HCT116 (cell line): ENCODE measurements at regions not wholly inside any gene's neighbourhood (a gene's known extent, or its start where the extent isn't known, plus 50 kb on each side); places are given as distances from the start of the nearest gene placed in this dataset.

Experiments
- ATAC-seq: fragments of 200-7000 bp; cut with Tn5 transposase; 2 replicates; pipeline ENCODE4 v1.9.1; 2020; ENCODE audit warnings: mild to moderate bottlenecking, moderate library complexity
- BruUV-seq: library from RNA; stranded (reverse); fragments of 400-500 nt; replicated peaks from 2 replicates; lab custom pipeline; 2021; lab: Mats Ljungman, UMichigan
- CTCF ChIA-PET: fragments of 300-600 bp; sonication (Branson Sonifier 250); formaldehyde crosslinking; loops from one replicate; lab custom pipeline; 2021; ENCODE audit warnings: antibody characterized with exemption; lab: Charles Lee
- POLR2A ChIA-PET: fragments of 300-600, 350-600 bp; sonication (Branson Sonifier 250); formaldehyde crosslinking; loops from one replicate; lab custom pipeline; 2021; ENCODE audit warnings: antibody characterized with exemption; lab: Charles Lee
- RAD21 ChIA-PET, 2 experiments: fragments of 300-600 bp; sonication (Branson Sonifier 250); formaldehyde crosslinking; loops; one replicate each; lab custom pipeline; 2023; ENCODE audit warnings: low total read pairs in 2 of 2; ENCODE audit not compliant: uncharacterized antibody in 2 of 2, unreplicated experiment in 2 of 2, low non-redundant PET in 1 of 2; lab: Charles Lee
- DNase-seq: peaks from one replicate; pipeline ENCODE4 v3.0.0-alpha.2; 2010; ENCODE audit warnings: low read depth, low spot score
- H2AFZ ChIP-seq: fragments of 200-600 bp; shearing (Covaris generic), sonication (generic); 2 replicates; pipeline ENCODE4 v1.6.1; 2017; ENCODE audit warnings: low read depth, mixed run types, mixed read lengths, antibody characterized with exemption, low read length; ENCODE audit not compliant: poor library complexity, severe bottlenecking
- H3K27ac ChIP-seq: 2 replicates; pipeline ENCODE4 v1.5.1; 2012; ENCODE audit warnings: low read depth, low read length
- H3K27me3 ChIP-seq: fragments of 200-600 bp; sonication (generic); 2 replicates; pipeline ENCODE4 v1.6.1; 2016; ENCODE audit warnings: mixed run types, low read length, mixed read lengths; ENCODE audit not compliant: insufficient read depth
- H3K36me3 ChIP-seq, 2 experiments: fragments of 200-500 bp in 1 of 2; fragments of 200-600 bp in 1 of 2; sonication (Bioruptor generic) in 1 of 2; sonication (generic) in 1 of 2; 2 replicates each; pipeline versions ENCODE4 v1.5.1 to v1.6.1; 2014 to 2016; ENCODE audit warnings: low read length in 2 of 2, inconsistent platforms in 1 of 2, mixed read lengths in 1 of 2, mixed run types in 1 of 2; ENCODE audit not compliant: insufficient read depth in 2 of 2, control insufficient read depth in 1 of 2
- H3K4me1 ChIP-seq, 2 experiments: fragments of 200-600 bp in 1 of 2; sonication (generic) in 1 of 2; 2 replicates each; pipeline versions ENCODE4 v1.5.1 to v1.6.1; 2012 to 2017; ENCODE audit warnings: low read length in 2 of 2, inconsistent platforms in 1 of 2, mild to moderate bottlenecking in 1 of 2, mixed read lengths in 1 of 2, mixed run types in 1 of 2, moderate library complexity in 1 of 2; ENCODE audit not compliant: insufficient read depth in 2 of 2, control insufficient read depth in 1 of 2
- H3K4me2 ChIP-seq: fragments of 200-600 bp; sonication (generic); 2 replicates; pipeline ENCODE4 v1.6.1; 2017; ENCODE audit warnings: mixed run types, low read length, mixed read lengths
- H3K4me3 ChIP-seq, 2 experiments: fragments of 200-600 bp in 1 of 2; sonication (generic) in 1 of 2; replicated peaks in 1 of 2; 2 replicates each; pipeline ENCODE4 v1.5.1; 2011 to 2016; ENCODE audit warnings: low read length in 2 of 2, control low read depth in 1 of 2, low read depth in 1 of 2, mild to moderate bottlenecking in 1 of 2, mixed read lengths in 1 of 2, mixed run types in 1 of 2
- H3K79me2 ChIP-seq: fragments of 200-600 bp; sonication (generic); 2 replicates; pipeline ENCODE4 v1.6.1; 2017; ENCODE audit warnings: mild to moderate bottlenecking, mixed run types, low read length, moderate library complexity, mixed read lengths; ENCODE audit not compliant: insufficient read depth
- H3K9ac ChIP-seq: fragments of 200-600 bp; sonication (generic); 2 replicates; pipeline ENCODE4 v1.6.1; 2016; ENCODE audit warnings: low read length, mixed read lengths
- H3K9me2 ChIP-seq: fragments of 200-600 bp; sonication (generic), shearing (Covaris generic); 2 replicates; pipeline ENCODE4 v1.6.1; 2017; ENCODE audit warnings: mixed run types, mild to moderate bottlenecking, moderate library complexity; ENCODE audit not compliant: insufficient read depth
- H3K9me3 ChIP-seq, 2 experiments: fragments of 200-500 bp in 1 of 2; fragments of 200-600 bp in 1 of 2; sonication (Bioruptor generic) in 1 of 2; sonication (generic) in 1 of 2; 2 replicates each; pipeline ENCODE4 v1.6.1; 2014 to 2017; ENCODE audit warnings: low read length in 2 of 2, mixed read lengths in 2 of 2, inconsistent platforms in 1 of 2, low read depth in 1 of 2, mild to moderate bottlenecking in 1 of 2, mixed run types in 1 of 2, moderate library complexity in 1 of 2; ENCODE audit not compliant: control insufficient read depth in 1 of 2, insufficient read depth in 1 of 2
- H4K20me1 ChIP-seq: fragments of 200-600 bp; sonication (generic), shearing (Covaris generic); 2 replicates; pipeline ENCODE4 v1.6.1; 2017; ENCODE audit warnings: mixed run types, mild to moderate bottlenecking, moderate library complexity; ENCODE audit not compliant: insufficient read depth
- CEBPB ChIP-seq: IDR thresholded peaks from 2 replicates; pipeline ENCODE4 v1.6.1; 2012; ENCODE audit warnings: low read depth
- ELF1 ChIP-seq: IDR thresholded peaks from 2 replicates; pipeline ENCODE4 v1.6.1; 2012; ENCODE audit warnings: low read depth, borderline replicate concordance
- EZH2 ChIP-seq: fragments of 200-600 bp; sonication (generic); IDR thresholded peaks from 2 replicates; pipeline ENCODE4 v1.6.1; 2017; ENCODE audit warnings: antibody characterized with exemption, mixed run types
- FOSL1 ChIP-seq: IDR thresholded peaks from 2 replicates; pipeline ENCODE4 v1.6.1; 2012; ENCODE audit warnings: low read depth
- JUND ChIP-seq: IDR thresholded peaks from 2 replicates; pipeline ENCODE4 v1.6.1; 2012
- POLR2A ChIP-seq: IDR thresholded peaks from 2 replicates; pipeline ENCODE4 v1.7.0; 2011; ENCODE audit warnings: borderline replicate concordance; ENCODE audit not compliant: insufficient read depth, insufficient read length; ENCODE audit errors: extremely low read depth
- RAD21 ChIP-seq: IDR thresholded peaks from 2 replicates; pipeline ENCODE4 v1.6.1; 2012; ENCODE audit warnings: low read depth, mild to moderate bottlenecking
- SIN3A ChIP-seq: IDR thresholded peaks from 2 replicates; pipeline ENCODE4 v1.6.1; 2012; ENCODE audit warnings: low read depth
- SRF ChIP-seq: IDR thresholded peaks from 2 replicates; pipeline ENCODE4 v1.6.1; 2012; ENCODE audit warnings: low read depth
- TCF7L2 ChIP-seq: IDR thresholded peaks from 2 replicates; pipeline ENCODE4 v1.7.0; 2011; ENCODE audit warnings: borderline replicate concordance, inconsistent platforms; ENCODE audit not compliant: insufficient read depth, insufficient read length; ENCODE audit errors: extremely low read depth
- YY1 ChIP-seq: IDR thresholded peaks from 2 replicates; pipeline ENCODE4 v1.6.1; 2011; ENCODE audit warnings: low read length, low read depth, moderate library complexity, mild to moderate bottlenecking; ENCODE audit not compliant: insufficient replicate concordance; ENCODE audit errors: extremely low read depth
- ZBTB33 ChIP-seq: IDR thresholded peaks from 2 replicates; pipeline ENCODE4 v1.6.1; 2011; ENCODE audit warnings: mild to moderate bottlenecking, low read length, moderate library complexity; ENCODE audit not compliant: insufficient replicate concordance; ENCODE audit errors: extremely low read depth
- ZFX ChIP-seq: fragments of 450-650 bp; IDR thresholded peaks from 2 replicates; pipeline ENCODE4 v1.6.1; 2017
- ZNF274 ChIP-seq: fragments of 200-500 bp; sonication (Bioruptor generic); IDR thresholded peaks from 2 replicates; pipeline ENCODE4 v1.6.1; 2014; ENCODE audit warnings: mild to moderate bottlenecking, low read depth, low read length, inconsistent platforms
- intact Hi-C: fragments of 100-400 bp; cut with micrococcal nuclease; formaldehyde crosslinking; loops from 2 replicates; pipeline ENCODE4 v1.10.0; 2022
- TF ChIP-seq, protein P1 (sequence below): IDR thresholded peaks from 2 replicates; pipeline ENCODE4 v1.6.1; 2012
- TF ChIP-seq, protein P2 (sequence below), 3 experiments: fragments of 200-600 bp in 1 of 3; sonication (generic) in 1 of 3; IDR thresholded peaks in 2 of 3; conservative IDR thresholded peaks in 1 of 3; 2 replicates each; pipeline ENCODE4 v1.5.1; 2012 to 2017; ENCODE audit warnings: low read depth in 2 of 3, low read length in 2 of 3, antibody characterized with exemption in 1 of 3, borderline replicate concordance in 1 of 3, control low read depth in 1 of 3, mild to moderate bottlenecking in 1 of 3, mixed read lengths in 1 of 3, mixed run types in 1 of 3, moderate library complexity in 1 of 3; ENCODE audit not compliant: insufficient read depth in 1 of 3
- TF ChIP-seq, protein P3 (sequence below): IDR thresholded peaks from 2 replicates; pipeline ENCODE4 v1.6.1; 2012; ENCODE audit warnings: low read depth

DNA sequence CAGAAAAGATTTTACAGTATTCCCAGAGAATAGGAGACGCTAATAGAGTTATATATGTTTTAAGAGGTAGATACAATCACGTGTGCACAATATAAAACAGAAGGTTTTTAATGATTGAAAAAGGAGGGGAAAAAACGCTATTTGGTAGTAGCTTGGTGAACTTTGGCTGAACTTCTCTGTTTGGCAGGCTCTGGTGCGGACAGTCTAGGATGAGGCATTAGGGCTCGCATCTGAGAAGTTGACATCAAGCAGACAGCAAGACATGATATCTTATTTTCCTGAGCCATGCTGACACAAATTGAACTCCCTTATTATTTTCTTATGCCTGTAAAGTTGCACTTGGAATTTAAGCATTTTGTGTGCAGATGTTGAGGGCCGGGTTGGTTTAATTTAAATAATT lies 176.6 kb downstream of the EN1 start:
- intact Hi-C loops, result no loop called here
- peaks cover 2 to 23% of the 10 kb centered on the region in 2 experiments; a peak in 2 of 4 replicates for H3K4me1 ChIP-seq
- no peak overlapping the region for H3K27ac ChIP-seq
- ChIA-PET CTCF (no interaction called here), RAD21 (no interaction called here), POLR2A (no interaction called here)
- H4K20me1 ChIP-seq, result no peaks in the 10 kb centered on the region
- ATAC-seq (no peak), DNase-seq (no peak)
- H3K4me3 ChIP-seq, result no peak overlapping the region
- no peak overlapping the region for H3K9ac ChIP-seq
- no TSS peak for BruUV-seq
- no peak overlapping the region for H3K4me2 ChIP-seq
- H3K9me3 ChIP-seq, result no peaks in the 10 kb centered on the region
- no peaks in the 10 kb centered on the region for H3K27me3 ChIP-seq
- no peaks in the 10 kb centered on the region for H3K9me2 ChIP-seq
- no peak overlapping the region for H2AFZ ChIP-seq
- no peaks in the 10 kb centered on the region for H3K36me3 ChIP-seq
- no peaks in the 10 kb centered on the region for H3K79me2 ChIP-seq
- TF ChIP-seq, protein P1, sequence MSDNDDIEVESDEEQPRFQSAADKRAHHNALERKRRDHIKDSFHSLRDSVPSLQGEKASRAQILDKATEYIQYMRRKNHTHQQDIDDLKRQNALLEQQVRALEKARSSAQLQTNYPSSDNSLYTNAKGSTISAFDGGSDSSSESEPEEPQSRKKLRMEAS, result no peak
- TF ChIP-seq TCF7L2, result no peak
- no peak for TF ChIP-seq ZBTB33
- no peak for TF ChIP-seq ZNF274
- no peak for TF ChIP-seq EZH2
- no peak for TF ChIP-seq JUND
- no peak for TF ChIP-seq CEBPB
- TF ChIP-seq YY1, result no peak
- TF ChIP-seq, protein P2, sequence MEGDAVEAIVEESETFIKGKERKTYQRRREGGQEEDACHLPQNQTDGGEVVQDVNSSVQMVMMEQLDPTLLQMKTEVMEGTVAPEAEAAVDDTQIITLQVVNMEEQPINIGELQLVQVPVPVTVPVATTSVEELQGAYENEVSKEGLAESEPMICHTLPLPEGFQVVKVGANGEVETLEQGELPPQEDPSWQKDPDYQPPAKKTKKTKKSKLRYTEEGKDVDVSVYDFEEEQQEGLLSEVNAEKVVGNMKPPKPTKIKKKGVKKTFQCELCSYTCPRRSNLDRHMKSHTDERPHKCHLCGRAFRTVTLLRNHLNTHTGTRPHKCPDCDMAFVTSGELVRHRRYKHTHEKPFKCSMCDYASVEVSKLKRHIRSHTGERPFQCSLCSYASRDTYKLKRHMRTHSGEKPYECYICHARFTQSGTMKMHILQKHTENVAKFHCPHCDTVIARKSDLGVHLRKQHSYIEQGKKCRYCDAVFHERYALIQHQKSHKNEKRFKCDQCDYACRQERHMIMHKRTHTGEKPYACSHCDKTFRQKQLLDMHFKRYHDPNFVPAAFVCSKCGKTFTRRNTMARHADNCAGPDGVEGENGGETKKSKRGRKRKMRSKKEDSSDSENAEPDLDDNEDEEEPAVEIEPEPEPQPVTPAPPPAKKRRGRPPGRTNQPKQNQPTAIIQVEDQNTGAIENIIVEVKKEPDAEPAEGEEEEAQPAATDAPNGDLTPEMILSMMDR (IDR thresholded peaks at IDR 0.05 in 2 of 3, conservative IDR thresholded peaks at IDR 0.05 in 1 of 3; ENCODE audit: borderline replicate concordance in 1 of 3, insufficient read depth in 1 of 3, low read depth in 2 of 3, low read length in 2 of 3), result no peak
- no peak for TF ChIP-seq RAD21
- no peak for TF ChIP-seq SIN3A
- no peak for TF ChIP-seq SRF
- TF ChIP-seq ZFX, result no peak
- TF ChIP-seq FOSL1, result no peak
- no peak for TF ChIP-seq ELF1
- no peak for TF ChIP-seq POLR2A
- TF ChIP-seq, protein P3, sequence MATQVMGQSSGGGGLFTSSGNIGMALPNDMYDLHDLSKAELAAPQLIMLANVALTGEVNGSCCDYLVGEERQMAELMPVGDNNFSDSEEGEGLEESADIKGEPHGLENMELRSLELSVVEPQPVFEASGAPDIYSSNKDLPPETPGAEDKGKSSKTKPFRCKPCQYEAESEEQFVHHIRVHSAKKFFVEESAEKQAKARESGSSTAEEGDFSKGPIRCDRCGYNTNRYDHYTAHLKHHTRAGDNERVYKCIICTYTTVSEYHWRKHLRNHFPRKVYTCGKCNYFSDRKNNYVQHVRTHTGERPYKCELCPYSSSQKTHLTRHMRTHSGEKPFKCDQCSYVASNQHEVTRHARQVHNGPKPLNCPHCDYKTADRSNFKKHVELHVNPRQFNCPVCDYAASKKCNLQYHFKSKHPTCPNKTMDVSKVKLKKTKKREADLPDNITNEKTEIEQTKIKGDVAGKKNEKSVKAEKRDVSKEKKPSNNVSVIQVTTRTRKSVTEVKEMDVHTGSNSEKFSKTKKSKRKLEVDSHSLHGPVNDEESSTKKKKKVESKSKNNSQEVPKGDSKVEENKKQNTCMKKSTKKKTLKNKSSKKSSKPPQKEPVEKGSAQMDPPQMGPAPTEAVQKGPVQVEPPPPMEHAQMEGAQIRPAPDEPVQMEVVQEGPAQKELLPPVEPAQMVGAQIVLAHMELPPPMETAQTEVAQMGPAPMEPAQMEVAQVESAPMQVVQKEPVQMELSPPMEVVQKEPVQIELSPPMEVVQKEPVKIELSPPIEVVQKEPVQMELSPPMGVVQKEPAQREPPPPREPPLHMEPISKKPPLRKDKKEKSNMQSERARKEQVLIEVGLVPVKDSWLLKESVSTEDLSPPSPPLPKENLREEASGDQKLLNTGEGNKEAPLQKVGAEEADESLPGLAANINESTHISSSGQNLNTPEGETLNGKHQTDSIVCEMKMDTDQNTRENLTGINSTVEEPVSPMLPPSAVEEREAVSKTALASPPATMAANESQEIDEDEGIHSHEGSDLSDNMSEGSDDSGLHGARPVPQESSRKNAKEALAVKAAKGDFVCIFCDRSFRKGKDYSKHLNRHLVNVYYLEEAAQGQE, result no peak
